HPDE6-E6E7 (cell line): ENCODE measurements at regions not wholly inside any gene's neighbourhood (a gene's known extent, or its start where the extent isn't known, plus 50 kb on each side); places are given as distances from the start of the nearest gene placed in this dataset.

Experiments used
- DNase-seq: peaks from one replicate; pipeline ENCODE4 v3.0.0; 2011; ENCODE audit warnings: missing footprints; ENCODE audit errors: extremely low spot score

DNA sequence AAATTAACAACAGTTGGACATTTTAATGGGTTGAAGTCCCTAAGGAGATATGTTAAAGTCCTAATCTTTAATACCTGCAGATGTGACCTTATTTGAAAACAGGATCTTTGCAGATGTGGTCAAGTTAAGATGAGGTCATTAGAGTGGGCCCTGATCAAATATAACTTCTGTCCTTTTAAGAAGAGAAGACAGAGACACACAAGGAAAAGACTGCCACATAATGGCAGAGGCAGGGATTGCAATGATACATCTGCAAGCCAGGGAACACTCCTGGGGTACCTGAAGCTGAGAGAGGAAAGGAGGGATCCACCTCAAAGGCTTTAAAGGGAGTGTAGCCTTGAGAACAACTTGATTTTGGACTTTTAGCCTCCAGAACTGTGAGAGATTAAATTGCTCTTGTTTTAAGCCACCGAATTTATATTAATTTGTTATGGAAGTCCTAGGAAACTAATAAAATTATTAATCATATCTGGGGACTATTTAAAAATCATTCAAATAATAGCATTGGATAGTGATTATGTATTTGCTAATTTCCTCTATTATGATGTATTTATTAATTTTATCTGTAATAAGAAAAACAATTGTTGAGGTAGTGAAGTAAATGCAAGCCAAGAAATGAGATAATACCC is 700.0 kb upstream of the PCDH15 start:
- peak; percentile 13 for DNase-seq

- DNase-seq = no peak
These were observed 697.0 kb upstream of the PCDH15 start for GRCh38 chr10:55497893-55498499.

DNA sequence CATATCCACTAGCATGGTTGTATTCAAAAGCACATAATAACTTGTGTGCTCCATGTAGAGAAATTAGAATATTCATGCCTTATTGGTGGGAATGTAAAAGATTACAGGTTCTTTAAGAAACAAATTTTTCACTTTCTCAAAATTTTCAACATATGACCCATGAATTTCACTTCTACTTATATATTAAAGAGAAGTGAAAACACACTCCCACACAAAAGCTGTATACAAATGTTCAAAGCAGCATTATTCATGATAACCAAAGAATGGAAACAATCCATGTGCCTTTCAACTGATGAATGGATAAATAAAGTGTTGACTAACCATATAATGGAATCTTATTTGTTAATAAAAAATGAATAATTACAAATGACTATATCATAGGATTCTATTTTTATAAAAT is 694.5 kb upstream of the PCDH15 start:
- DNase-seq = no peak

DNA sequence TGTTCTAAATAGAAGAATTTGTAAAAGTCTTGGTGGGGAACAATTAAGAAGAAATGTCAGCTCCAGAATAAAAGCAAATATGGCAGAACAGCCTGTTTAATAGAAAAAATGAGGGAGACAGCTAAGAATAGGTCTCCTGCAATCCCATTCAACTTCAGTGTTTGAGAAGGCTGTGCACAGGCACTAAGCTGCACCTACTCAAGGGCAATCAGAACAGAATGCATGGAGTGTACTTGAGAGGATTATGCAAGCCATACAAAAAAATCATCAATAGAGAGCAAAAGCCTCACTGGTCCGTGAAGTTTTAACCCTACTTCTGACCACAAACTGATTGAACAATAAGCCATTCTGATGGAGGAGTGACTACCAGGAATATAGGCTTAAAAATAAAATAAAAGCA is 690.7 kb upstream of the PCDH15 start:
- no peak for DNase-seq

- DNase-seq = no peak
These were observed 684.8 kb upstream of the PCDH15 start for GRCh38 chr10:55485827-55486226.

GRCh38 chr10:55476129-55476528 is 675.1 kb upstream of the PCDH15 start:
- DNase-seq = no peak

GRCh38 chr10:55474258-55474657 is 673.2 kb upstream of the PCDH15 start:
- no peak for DNase-seq

GRCh38 chr10:55470840-55471239 is 669.8 kb upstream of the PCDH15 start:
- DNase-seq = no peak

- no peak for DNase-seq
These were observed 665.9 kb upstream of the PCDH15 start for GRCh38 chr10:55466806-55467504.

GRCh38 chr10:55464083-55464482 is 663.1 kb upstream of the PCDH15 start:
- no peak for DNase-seq

- no peak for DNase-seq
These were observed 659.0 kb upstream of the PCDH15 start for GRCh38 chr10:55460008-55460407.

- DNase-seq = peak; percentile 19
These were observed 649.0 kb upstream of the PCDH15 start for GRCh38 chr10:55449981-55450380.

GRCh38 chr10:55446441-55447002 is 645.5 kb upstream of the PCDH15 start:
- no peak for DNase-seq

DNA sequence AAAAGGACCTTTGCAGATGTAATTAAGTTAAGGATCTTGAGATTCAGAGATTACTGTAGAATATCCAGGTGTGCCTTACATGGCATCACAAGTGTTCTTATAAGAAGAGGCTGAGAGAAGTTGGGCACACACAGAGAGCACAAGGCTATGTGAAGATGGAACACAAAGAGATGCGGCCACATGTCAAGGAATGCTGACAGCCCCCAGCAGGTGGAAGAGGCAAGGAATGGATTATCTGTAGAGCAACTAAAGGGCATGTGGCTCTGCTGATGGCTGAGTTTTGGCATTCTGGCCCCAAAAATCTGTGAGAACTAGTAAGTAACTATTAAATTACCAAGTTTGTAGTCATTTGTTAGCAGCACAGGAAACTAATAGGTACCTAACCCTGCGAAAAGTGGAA is 640.7 kb upstream of the PCDH15 start:
- no peak for DNase-seq

DNA sequence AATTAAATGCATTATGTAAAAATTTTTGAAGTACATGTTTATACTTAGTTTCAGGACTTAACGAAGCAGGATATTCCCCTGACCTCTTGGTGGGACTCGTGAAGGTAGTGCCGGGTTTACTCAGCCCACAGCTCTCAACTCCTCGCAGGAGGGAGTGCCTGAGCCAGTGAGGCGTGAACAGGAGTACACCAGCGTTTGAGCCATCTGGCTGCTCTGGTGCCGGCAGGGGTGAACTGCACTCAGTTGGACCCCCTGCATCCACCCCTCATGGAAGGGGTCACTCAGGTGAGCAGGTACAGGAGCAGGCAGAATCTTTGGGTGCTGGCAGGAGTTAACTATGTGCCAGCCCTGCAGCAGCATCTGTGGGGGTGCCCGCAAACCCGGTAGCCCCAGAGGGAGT is 625.1 kb upstream of the PCDH15 start:
- no peak for DNase-seq

- peak; percentile 22 for DNase-seq
These were observed 609.4 kb upstream of the PCDH15 start for GRCh38 chr10:55410415-55410885.

DNA sequence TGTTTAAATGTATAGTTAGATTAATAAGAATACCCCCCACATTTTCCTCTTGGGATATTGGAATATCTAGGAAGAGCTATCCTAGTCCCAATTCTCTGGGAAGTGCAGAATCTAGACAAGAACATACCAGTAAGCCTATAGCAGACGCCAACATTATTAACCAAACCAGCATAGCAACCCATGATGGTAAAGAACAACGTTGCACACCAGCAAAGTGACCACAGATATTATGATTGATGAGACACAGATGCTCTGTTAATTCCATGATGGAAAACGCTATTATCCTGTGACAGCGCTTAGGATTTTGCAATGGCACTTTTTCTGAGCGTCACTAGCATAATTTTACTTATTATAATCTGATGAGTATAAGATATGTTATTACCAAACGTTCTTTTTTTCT is 603.1 kb upstream of the PCDH15 start:
- no peak for DNase-seq

DNA sequence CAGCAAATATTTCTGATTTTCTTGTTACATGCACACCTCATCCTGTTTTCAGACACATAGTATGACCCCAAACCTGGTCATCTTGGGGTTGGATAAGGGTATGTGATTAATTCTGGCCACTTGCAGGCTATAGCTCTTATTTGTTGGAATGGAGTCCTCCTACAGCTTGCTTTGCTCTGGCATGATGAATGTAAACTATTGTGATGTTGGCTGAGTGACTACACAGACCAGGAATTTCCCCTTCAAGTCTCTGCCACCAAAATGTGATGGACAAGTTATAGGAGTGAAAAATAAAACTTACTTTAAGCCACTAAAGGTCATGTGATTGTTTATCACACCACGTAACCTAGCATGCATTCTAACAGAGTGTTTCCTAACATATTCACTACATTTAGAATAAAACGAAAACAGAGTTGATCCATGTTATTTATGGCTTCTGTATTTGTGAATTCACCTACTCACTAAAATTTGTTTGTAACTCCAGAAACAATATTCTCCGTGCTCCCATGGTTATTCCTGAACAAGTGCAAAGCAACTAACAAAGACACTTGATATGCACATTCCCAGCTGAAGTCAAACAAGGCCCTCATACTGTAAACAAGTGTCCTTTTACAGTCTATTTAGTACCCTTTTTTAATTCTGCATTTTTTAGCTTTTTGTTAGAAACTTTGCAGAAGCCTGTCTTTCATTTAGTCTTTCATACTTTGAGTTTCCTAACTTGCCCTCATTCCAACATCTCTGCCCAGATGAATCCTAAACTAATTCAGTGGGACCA is 599.2 kb upstream of the PCDH15 start:
- DNase-seq = no peak

DNA sequence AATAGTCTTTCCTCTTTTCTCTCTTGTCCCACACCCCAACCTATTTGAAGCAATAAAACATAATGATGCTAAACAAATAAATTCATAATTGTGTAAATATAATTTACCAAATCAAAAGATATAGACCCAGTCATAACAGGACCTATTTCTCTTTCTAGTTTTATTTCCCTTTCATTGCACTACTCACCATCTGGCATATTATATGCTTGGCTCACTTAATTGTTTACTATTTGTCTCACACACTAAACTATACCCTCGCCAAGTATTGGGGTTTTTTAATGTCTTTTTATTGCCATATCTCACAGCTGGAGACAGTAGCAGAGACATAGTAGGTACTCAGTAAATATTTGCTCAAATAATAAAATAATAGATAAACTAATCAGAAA is 597.5 kb upstream of the PCDH15 start:
- DNase-seq = no peak

DNA sequence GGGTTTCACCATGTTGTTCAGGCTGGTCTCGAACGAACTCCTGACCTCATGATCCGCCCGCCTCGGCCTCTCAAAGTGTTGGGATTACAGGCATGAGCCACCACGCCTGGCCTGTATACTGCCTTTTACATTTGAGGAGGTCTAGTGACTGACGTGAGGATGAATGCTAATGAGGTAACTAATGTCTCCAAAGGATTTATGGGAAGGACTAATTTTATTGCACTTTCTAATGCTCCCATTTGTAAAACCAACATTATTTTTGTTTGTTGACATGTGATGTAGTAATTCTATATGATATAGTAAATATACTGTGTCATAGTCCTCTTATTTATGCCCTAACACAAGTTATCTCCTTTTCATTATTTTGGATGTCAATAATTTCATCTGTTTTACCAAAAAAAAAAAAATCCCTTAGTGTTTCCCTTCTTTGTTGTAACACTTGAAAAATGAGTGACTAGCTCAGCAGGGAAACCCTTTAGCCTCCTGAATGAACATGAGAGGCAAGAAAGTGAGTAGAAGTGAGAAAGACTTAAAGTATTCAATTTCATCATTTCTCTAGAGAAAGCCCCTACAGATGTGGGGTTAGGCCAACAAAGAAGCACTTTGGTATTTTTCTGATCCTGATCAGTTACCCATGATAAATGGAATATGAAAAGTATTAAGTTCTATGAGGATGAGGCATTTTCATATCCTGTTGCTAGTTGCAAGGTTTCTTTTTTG is 596.9 kb upstream of the PCDH15 start:
- DNase-seq = no peak

DNA sequence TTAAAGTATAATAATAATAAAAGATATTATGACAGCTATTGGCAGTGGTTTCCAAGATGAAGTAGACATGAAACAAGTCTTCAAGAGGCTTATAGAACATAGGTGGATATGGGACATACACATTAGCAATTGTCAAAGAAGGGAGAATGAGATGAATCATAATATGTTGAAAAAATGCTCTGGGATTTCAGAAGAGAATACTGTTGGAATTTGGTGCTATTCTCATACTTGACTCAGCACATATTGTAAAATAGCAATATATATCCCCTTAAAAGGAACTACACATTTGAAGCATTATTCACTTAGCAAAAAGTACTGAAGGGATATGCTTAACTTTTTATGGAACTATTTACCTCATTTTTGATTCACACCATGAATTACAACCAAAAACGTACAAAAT is 577.2 kb upstream of the PCDH15 start:
- no peak for DNase-seq
